ENCODE measurements at regions not wholly inside any gene's neighbourhood (a gene's known extent, or its start where the extent isn't known, plus 50 kb on each side); places are given as distances from the start of the nearest gene placed in this dataset.
A peak's percentile ranks its signal among the peaks of the same experiment; 100 is the strongest.

- TF ChIP-seq GTF2F1 (IDR thresholded peaks at IDR 0.05; ENCODE audit: low read length), result peak; percentile 51; the same call in 1 of the 2 replicates
- no peak for TF ChIP-seq ZIK1 (CRISPR knock-in tag; IDR thresholded peaks at IDR 0.05; ENCODE audit: borderline replicate concordance, low read depth)
- TF ChIP-seq KLF13 (CRISPR knock-in tag; IDR thresholded peaks at IDR 0.05), result no peak
- TF ChIP-seq RXRA (CRISPR knock-in tag; IDR thresholded peaks at IDR 0.05), result peak; percentile 76
- no peak for TF ChIP-seq USF2 (IDR thresholded peaks at IDR 0.05; ENCODE audit: low read depth, low read length)
- TF ChIP-seq USF2 (CRISPR knock-in tag; IDR thresholded peaks at IDR 0.05; ENCODE audit: borderline replicate concordance), result peak; percentile 67; the same call in 1 of the 2 replicates
- peak; percentile 96 for TF ChIP-seq SRF (IDR thresholded peaks at IDR 0.05; ENCODE audit: low read depth, low read length)
- TF ChIP-seq GABPA (IDR thresholded peaks at IDR 0.05; ENCODE audit: low read depth, low read length), result no peak
- TF ChIP-seq GABPA (CRISPR knock-in tag; IDR thresholded peaks at IDR 0.05; ENCODE audit: low read depth), result no peak
- TF ChIP-seq ZNF432 (CRISPR knock-in tag; IDR thresholded peaks at IDR 0.05; ENCODE audit: borderline replicate concordance), result no peak
- no peak for TF ChIP-seq SP1 (IDR thresholded peaks at IDR 0.05)
- peak; percentile 59; the same call in 1 of the 2 replicates for TF ChIP-seq SP1 (CRISPR knock-in tag; IDR thresholded peaks at IDR 0.05)
- TF ChIP-seq, protein P1, sequence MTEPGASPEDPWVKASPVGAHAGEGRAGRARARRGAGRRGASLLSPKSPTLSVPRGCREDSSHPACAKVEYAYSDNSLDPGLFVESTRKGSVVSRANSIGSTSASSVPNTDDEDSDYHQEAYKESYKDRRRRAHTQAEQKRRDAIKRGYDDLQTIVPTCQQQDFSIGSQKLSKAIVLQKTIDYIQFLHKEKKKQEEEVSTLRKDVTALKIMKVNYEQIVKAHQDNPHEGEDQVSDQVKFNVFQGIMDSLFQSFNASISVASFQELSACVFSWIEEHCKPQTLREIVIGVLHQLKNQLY (CRISPR knock-in tag; IDR thresholded peaks at IDR 0.05), result 0 out of 2 replicates have a peak, but pooled peaks have one; percentile 39
- peak; percentile 65 to 84 for TF ChIP-seq POLR2A (IDR thresholded peaks at IDR 0.05; ENCODE audit: insufficient read depth in 1 of 2, low read depth in 2 of 2, low read length in 2 of 2)
- TF ChIP-seq, protein P2, sequence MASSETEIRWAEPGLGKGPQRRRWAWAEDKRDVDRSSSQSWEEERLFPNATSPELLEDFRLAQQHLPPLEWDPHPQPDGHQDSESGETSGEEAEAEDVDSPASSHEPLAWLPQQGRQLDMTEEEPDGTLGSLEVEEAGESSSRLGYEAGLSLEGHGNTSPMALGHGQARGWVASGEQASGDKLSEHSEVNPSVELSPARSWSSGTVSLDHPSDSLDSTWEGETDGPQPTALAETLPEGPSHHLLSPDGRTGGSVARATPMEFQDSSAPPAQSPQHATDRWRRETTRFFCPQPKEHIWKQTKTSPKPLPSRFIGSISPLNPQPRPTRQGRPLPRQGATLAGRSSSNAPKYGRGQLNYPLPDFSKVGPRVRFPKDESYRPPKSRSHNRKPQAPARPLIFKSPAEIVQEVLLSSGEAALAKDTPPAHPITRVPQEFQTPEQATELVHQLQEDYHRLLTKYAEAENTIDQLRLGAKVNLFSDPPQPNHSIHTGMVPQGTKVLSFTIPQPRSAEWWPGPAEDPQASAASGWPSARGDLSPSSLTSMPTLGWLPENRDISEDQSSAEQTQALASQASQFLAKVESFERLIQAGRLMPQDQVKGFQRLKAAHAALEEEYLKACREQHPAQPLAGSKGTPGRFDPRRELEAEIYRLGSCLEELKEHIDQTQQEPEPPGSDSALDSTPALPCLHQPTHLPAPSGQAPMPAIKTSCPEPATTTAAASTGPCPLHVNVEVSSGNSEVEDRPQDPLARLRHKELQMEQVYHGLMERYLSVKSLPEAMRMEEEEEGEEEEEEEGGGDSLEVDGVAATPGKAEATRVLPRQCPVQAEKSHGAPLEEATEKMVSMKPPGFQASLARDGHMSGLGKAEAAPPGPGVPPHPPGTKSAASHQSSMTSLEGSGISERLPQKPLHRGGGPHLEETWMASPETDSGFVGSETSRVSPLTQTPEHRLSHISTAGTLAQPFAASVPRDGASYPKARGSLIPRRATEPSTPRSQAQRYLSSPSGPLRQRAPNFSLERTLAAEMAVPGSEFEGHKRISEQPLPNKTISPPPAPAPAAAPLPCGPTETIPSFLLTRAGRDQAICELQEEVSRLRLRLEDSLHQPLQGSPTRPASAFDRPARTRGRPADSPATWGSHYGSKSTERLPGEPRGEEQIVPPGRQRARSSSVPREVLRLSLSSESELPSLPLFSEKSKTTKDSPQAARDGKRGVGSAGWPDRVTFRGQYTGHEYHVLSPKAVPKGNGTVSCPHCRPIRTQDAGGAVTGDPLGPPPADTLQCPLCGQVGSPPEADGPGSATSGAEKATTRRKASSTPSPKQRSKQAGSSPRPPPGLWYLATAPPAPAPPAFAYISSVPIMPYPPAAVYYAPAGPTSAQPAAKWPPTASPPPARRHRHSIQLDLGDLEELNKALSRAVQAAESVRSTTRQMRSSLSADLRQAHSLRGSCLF (CRISPR knock-in tag; IDR thresholded peaks at IDR 0.05; ENCODE audit: borderline replicate concordance), result no peak
- TF ChIP-seq ZNF329 (CRISPR knock-in tag; IDR thresholded peaks at IDR 0.05; ENCODE audit: low read depth), result no peak
- peak; percentile 83 for TF ChIP-seq MED1 (CRISPR knock-in tag; IDR thresholded peaks at IDR 0.05)
- no peak for TF ChIP-seq NR1H2 (CRISPR knock-in tag; IDR thresholded peaks at IDR 0.05; ENCODE audit: borderline replicate concordance, low read depth)
- TF ChIP-seq REL (CRISPR knock-in tag; conservative IDR thresholded peaks at IDR 0.05), result no peak
- TF ChIP-seq KLF9 (CRISPR knock-in tag; IDR thresholded peaks at IDR 0.05; ENCODE audit: low read depth), result no peak
- no peak for TF ChIP-seq REST (IDR thresholded peaks at IDR 0.05; ENCODE audit: borderline replicate concordance in 1 of 2, low read depth in 1 of 2, low read length in 2 of 2)
These were observed 82.7 kb downstream of the C9orf152 start (continued) for GRCh38 chr9:110125207-110125751.
